ENCODE measurements at regions not wholly inside any gene's neighbourhood (a gene's known extent, or its start where the extent isn't known, plus 50 kb on each side); places are given as distances from the start of the nearest gene placed in this dataset.

- Histone ChIP-seq H3K9me3 (ENCODE audit: control insufficient read depth, insufficient read depth, low read depth, low read length) (no peaks in the 10 kb centered on the region), H3K4me3 (ENCODE audit: low read depth in 2 of 2, low read length in 2 of 2) (no peak overlapping the region), H3K36me3 (ENCODE audit: control insufficient read depth, insufficient read depth, low read length) (no peaks in the 10 kb centered on the region), H3K27ac (ENCODE audit: low read length) (no peak overlapping the region), H3K4me1 (ENCODE audit: control insufficient read depth, insufficient read depth, low read length) (no peaks in the 10 kb centered on the region), H3K27me3 (ENCODE audit: control insufficient read depth, insufficient read depth, low read length) (no peaks in the 10 kb centered on the region; the same call in 1 of the 2 replicates)
- DNase-seq (ENCODE audit: low read depth, low spot score) (no peak), ATAC-seq (no peak)
- intact Hi-C loops (cut with micrococcal nuclease; ENCODE audit: unreplicated experiment) = no loop called here
- in situ Hi-C loops (cut with HindIII; ENCODE audit: low pct_unique_long_range_greater_than_20kb, low sequenced_read_pairs) = no loop called here
- ChIA-PET CTCF (no interaction called here), POLR2A (no interaction called here)
- no TSS peak for BruUV-seq (replicated peaks)
- TF ChIP-seq TCF7L2 (IDR thresholded peaks at IDR 0.05; ENCODE audit: low read depth, low read length) = no peak
- TF ChIP-seq CTCF (IDR thresholded peaks at IDR 0.05) = no peak
- no peak for TF ChIP-seq REST (IDR thresholded peaks at IDR 0.05; ENCODE audit: insufficient read depth in 1 of 2, low read depth in 2 of 2, low read length in 1 of 2)
- no peak for TF ChIP-seq POLR2AphosphoS5 (IDR thresholded peaks at IDR 0.05; ENCODE audit: low read depth, low read length)
- TF ChIP-seq SIN3A (IDR thresholded peaks at IDR 0.05; ENCODE audit: borderline replicate concordance, insufficient read depth, low read depth, low read length) = no peak
These were observed 83.3 kb downstream of the ZNF621 start for GRCh38 chr3:40608091-40608490.

- Histone ChIP-seq H3K4me1 (ENCODE audit: control insufficient read depth, insufficient read depth, low read length) (no peaks in the 10 kb centered on the region), H3K4me3 (ENCODE audit: low read depth in 2 of 2, low read length in 2 of 2) (no peak overlapping the region), H3K27me3 (ENCODE audit: control insufficient read depth, insufficient read depth, low read length) (no peaks in the 10 kb centered on the region; the same call in 1 of the 2 replicates), H3K9me3 (ENCODE audit: control insufficient read depth, insufficient read depth, low read depth, low read length) (no peaks in the 10 kb centered on the region), H3K36me3 (ENCODE audit: control insufficient read depth, insufficient read depth, low read length) (no peaks in the 10 kb centered on the region), H3K27ac (ENCODE audit: low read length) (no peak overlapping the region)
- ATAC-seq (no peak), DNase-seq (ENCODE audit: low read depth, low spot score) (no peak)
- in situ Hi-C loops (cut with HindIII; ENCODE audit: low pct_unique_long_range_greater_than_20kb, low sequenced_read_pairs) = no loop called here
- TF ChIP-seq SIN3A (IDR thresholded peaks at IDR 0.05; ENCODE audit: borderline replicate concordance, insufficient read depth, low read depth, low read length) (no peak), REST (IDR thresholded peaks at IDR 0.05; ENCODE audit: insufficient read depth in 1 of 2, low read depth in 2 of 2, low read length in 1 of 2) (no peak), CTCF (IDR thresholded peaks at IDR 0.05) (no peak), TCF7L2 (IDR thresholded peaks at IDR 0.05; ENCODE audit: low read depth, low read length) (no peak), POLR2AphosphoS5 (IDR thresholded peaks at IDR 0.05; ENCODE audit: low read depth, low read length) (no peak)
- ChIA-PET POLR2A (no interaction called here), CTCF (no interaction called here)
- intact Hi-C loops (cut with micrococcal nuclease; ENCODE audit: unreplicated experiment) = no loop called here
- BruUV-seq (replicated peaks) = no TSS peak
These were observed 88.5 kb downstream of the ZNF621 start for GRCh38 chr3:40613306-40613705.
